ENCODE measurements at regions not wholly inside any gene's neighbourhood (a gene's known extent, or its start where the extent isn't known, plus 50 kb on each side); places are given as distances from the start of the nearest gene placed in this dataset.

DNA sequence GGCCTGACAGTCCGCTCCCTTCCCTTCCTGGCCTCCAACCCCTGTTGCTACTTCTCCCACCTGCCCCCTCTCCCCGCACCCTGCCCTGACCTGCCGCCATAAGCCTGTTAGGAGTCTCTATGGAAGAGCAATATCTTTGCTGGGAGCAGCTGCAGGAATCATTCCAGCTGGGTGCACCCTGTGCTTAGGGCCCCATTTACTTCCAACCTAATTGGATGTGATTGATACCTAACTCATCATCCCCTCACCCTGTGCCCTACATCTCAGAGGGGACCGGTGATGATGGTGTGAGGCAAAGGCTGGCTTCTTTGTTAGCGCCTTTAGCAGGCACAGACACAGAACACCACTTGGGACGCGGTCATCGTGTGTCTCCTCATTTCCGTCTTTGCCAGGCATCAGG, 80.0 kb upstream of the FAM180A start:
- DNase-seq (ENCODE audit: low read depth) = no peak

DNA sequence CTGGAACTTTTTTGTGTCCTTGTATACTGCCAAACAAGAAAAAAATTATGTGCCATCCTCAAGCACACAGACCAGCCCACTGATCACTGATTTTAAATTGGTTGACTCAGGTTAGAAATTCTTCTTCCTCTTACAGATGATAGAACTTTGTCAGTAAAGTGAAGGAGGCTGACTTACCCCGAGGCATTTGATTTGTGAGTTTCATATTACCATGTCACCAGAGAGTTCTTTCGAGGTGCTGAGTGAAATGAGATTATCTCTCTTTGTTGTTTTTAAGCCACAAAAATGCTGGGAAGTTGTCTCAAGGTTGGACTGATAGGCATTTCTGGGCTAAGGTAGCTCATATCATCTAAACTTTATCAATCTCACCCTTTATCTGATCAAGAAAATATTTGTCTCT, 78.8 kb upstream of the FAM180A start:
- no peak for DNase-seq (ENCODE audit: low read depth)

DNA sequence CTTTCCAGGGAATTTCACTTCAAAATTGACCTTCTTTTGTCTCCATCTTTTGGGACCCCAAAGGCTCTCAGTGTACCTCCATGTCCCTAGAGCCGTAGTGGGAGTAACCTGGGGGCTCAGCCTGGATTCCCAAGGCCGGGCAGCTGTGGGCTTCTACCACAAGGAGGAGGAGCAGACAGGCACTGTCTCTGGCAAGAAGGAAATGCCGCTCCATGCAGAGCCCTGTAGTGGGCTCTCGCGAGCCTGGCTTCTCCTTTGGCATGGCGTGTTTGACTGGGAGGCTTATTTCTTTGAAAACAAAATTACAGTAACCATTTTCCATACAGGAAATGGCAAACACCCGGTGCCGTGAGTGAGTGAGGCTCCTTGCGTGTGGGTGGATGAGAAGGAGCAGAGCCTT, 76.8 kb upstream of the FAM180A start:
- DNase-seq (ENCODE audit: low read depth) = no peak

DNA sequence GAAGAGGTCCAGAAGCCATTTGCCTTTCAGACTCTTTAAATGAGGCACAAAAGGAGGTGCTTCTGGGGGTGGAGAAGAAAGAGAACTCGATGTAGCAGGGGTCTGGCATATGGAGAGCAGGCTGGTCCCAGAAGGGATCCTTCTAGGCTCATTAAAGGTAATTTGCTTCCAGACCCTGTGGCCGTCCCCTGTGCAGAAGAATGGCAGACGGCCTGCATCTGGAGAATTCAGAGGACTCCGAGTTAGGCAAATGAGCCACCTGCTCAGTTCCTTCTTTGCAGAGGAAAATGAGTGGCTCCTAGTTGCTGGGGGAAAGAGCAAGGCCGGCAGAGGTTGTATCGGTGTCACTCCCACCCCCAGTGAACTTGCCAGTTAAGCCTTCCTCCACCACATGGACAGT, 73.8 kb upstream of the FAM180A start:
- no peak for DNase-seq (ENCODE audit: low read depth)

DNA sequence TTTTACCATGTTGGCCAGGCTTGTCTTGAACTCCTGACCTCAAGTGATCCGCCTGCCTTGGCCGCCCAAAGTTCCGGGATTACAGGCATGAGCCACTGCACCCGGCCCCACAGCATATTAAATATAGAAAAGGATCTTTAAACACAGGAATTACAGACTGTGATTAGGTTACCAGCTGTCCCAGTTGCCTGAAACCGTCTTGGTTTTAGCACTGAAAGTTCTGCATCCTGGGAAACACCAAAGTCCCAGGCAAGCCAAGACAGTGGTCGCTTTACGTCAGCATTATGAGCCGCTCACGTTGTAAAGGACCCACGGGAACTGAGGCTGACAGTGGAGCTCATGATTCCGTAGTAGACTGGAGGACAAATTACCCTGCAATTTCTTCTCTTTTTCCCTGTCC, 69.0 kb upstream of the FAM180A start:
- peak; percentile 16 for DNase-seq (ENCODE audit: low read depth)

DNA sequence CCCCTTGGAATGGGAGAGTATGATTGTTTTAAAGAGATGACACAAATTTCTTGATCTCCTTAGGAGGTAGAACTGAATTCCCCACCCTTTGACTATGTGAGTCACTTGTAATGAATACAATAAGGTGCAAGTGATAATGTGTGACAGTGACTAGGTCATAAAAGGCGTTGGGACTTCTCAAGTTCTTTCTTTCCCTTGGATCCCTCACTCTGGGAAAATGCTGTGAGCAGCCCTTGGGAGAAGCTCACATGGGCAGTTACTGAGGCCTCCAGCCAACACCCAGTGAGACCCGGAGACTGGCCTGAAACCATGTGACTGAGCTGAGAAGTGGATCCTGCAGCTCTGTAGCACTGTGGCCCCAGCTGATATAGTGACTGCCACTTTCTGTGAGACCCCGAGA, 66.4 kb upstream of the FAM180A start:
- no peak for DNase-seq (ENCODE audit: low read depth)

DNA sequence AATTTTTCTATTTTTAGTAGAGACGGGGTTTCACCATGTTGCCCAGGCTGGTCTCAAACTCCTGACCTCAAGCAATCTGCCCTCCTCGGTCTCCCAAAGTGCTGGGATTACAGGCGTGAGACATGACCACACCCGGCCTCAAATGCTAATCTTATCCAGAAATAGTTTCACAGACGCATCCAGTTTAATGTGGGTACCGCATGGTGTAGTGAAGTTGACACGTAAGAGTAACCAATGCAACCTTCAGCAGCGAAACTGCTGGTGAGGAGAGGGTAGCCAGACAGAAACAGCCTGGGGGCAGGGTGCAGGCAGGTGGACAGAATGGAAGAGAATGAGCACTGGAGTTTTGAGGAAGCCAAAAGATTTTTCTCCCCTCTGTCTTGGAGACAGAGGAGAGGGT, 63.5 kb upstream of the FAM180A start:
- no peak for DNase-seq (ENCODE audit: low read depth)

DNA sequence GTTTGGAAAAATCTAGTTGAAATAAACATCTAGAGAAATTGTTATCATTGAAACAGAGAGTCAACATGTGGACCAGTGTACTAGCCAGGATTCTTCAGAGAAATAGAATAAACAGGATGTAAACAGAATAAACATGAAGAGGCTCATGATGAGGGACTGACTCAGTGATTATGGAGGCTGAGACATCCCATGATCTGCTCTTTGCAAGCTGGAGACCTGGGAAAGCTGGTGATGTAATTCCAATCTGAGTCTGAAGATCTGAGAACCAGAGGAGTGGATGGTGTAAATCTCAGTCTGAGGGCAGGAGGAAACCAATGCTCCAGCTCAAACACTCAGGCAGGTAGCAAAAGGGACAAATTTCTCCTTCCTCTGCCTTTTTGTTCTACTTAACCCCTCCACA, 62.9 kb upstream of the FAM180A start:
- no peak for DNase-seq (ENCODE audit: low read depth)

DNA sequence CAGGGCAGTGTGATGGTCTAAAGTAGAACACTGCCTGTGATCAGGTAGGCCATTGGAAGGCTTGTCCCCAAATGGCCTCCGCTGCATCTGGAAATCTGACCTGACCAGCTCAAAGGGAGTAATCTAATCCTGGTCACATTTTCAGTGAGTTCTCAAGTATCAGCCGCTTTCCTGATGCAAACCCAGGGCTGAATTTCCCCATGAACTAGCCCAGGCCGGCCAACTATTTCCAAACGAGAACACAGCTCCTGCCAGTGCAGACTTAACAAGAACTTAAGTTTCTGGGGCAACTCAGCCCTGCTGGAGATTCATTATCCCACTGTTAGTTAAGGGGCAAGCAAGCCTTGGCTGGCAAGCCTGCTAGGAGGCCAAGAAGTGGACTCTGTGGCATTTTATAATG, 59.6 kb upstream of the FAM180A start:
- no peak for DNase-seq (ENCODE audit: low read depth)

DNA sequence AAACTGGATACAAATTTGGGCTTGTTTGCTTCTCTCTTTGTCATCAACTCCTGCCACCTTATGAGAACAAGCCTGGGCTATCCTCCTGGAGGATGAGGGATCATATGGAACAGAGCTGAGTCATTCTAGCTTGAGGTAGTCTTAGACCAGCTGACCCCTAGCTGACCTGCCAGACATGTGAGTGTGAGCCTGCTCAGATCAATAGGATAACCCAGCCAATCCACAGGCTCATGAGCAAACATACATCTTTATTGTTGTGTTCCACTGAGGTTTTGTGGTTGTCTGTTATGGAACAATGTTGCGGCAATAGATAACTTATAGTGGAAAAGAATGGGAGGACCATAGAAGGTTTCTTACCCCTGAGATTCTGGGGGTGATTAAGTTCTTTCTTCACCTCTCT, 54.5 kb upstream of the FAM180A start:
- DNase-seq (ENCODE audit: low read depth) = no peak

DNA sequence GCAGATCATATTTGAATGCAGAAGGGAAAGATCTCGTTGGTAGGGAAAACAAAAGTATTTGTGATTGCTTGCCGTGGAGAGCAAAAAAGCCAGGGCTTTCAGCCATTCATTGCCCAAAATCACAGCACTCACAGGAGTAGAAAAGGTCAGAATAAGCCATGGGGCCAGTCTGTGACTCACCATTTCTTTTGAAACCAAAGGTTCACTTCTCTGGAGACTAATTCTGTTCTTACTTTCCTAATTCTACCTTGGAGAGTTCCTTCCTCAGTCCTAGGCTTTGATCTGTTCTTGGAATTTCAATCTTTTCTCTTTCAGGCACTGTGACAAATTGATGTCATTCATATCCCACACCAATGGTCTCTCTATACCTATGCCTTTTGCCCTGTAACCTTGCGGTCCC, 54.1 kb upstream of the FAM180A start:
- no peak for DNase-seq (ENCODE audit: low read depth)

DNA sequence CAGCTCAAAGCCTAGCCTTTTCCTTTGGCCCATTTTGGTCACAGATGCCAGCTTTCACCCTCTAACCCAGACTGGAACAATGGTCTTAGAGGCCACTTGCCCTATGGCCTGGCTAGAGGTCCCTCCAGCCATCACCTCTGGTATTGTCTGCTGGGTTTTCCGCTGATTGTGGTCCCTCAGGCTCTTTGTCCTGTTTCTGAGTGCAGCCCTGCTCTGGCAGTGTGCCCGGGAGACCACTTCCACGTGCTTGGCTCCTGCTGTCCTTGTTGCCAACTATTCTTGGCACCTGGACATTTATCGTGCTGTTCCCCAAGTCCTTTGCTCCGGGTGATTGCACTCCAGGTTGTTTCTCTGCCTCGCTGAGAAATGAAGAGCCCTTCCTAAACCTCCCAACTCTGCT, 53.3 kb upstream of the FAM180A start:
- no peak for DNase-seq (ENCODE audit: low read depth)

DNA sequence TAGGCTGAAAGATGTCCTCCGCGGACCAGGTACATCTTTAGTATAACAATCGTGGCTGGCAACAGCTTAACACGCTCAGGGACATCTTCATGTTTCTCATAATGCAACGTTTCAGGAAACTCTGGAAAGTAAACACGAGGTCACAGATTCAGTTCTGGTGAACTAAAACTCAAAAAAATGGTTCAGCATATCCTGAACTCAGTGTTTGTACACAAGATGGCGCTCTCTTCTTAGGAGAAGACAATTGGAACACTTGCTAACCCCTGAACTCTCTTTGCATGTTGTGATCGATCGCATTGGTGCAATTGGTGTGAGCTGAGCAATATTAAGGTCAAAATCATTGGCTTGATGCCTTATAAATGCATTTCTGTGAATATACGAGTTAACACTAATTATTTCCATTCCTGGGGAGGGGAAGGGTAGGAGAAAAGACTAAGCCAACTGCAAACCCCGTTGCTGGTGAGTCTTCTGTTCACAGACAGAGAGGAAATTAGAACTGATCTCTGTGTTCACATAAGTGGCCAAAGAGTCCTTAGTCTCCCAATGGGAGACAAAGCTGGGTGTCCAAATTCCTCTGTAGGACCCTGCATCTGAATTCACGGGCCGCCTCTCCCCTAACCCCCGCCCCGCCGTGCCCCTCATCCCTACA, 52.6 kb upstream of the FAM180A start:
- DNase-seq (ENCODE audit: low read depth) = peak; percentile 46

DNA sequence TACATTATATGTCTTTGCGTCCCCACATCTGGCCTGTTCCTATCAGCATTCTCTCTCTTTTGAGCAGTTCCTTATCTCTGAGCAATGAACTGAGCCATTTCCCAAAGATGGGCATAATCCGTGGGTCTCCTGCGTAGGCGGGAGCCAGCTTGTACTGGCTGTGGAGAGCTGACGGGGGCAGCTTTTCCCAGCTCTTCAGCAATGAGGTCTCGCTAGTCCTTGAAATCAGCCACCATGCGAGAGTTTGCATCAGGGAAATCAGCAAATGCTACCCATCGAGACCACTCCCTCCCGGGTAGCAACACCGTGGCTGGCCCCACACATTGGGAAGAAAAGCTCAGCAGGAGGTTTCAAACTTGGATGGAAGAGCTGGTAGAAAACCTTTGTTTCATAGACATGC, 51.9 kb upstream of the FAM180A start:
- DNase-seq (ENCODE audit: low read depth) = no peak

DNA sequence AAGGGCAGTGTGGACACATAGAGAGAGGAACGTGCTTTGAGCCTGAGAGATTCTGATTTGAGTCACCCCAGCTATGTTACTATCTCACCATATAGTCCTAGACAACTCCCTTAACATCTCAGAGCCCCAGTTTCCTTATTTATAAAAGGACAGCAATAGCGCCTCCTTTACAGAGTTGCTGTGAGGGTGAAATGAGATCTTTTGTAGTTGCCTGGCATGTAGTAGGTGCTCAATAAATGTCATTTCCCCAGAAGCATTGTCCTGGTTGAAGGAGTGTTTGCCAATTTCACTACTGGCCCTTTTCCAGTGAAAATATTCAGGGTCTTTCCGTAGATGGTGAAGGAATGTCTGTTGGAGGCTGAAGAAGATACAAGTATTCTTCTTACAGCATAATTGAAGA, 51.3 kb upstream of the FAM180A start:
- no peak for DNase-seq (ENCODE audit: low read depth)
